GM12878 (cell line): ENCODE measurements at regions not wholly inside any gene's neighbourhood (a gene's known extent, or its start where the extent isn't known, plus 50 kb on each side); places are given as distances from the start of the nearest gene placed in this dataset.

Experiments
- ATAC-seq: fragments of 200-7000 bp; cut with Tn5 transposase; 3 replicates; pipeline ENCODE4 v1.9.1; 2020; ENCODE audit warnings: mild to moderate bottlenecking, moderate library complexity
- BruUV-seq: library from RNA; stranded (reverse); fragments of 400-500 nt; replicated peaks from 2 replicates; lab custom pipeline; 2021; lab: Mats Ljungman, UMichigan
- CTCF ChIA-PET: fragments of 300-600 bp; sonication (Branson Sonifier 250); formaldehyde crosslinking; extraction: SDS; loops from one replicate; lab custom pipeline; 2021; ENCODE audit warnings: inconsistent platforms; lab: Yijun Ruan, JAX
- POLR2A ChIA-PET: fragments of 350-600 bp; formaldehyde crosslinking; extraction: SDS; loops from one replicate; lab custom pipeline; 2021; ENCODE audit warnings: inconsistent platforms; lab: Charles Lee
- RAD21 ChIA-PET: fragments of 300-600 bp; sonication (Branson Sonifier 250); formaldehyde crosslinking; loops from one replicate; lab custom pipeline; 2023; ENCODE audit warnings: antibody characterized with exemption; ENCODE audit not compliant: unreplicated experiment; lab: Charles Lee
- SMC1A ChIA-PET: fragments of 300-600 bp; sonication (Branson Sonifier 250); formaldehyde crosslinking; loops from one replicate; lab custom pipeline; 2023; ENCODE audit not compliant: unreplicated experiment, uncharacterized antibody; lab: Charles Lee
- DNase-seq: peaks from one replicate; pipeline ENCODE4 v3.0.0-alpha.2; 2011; ENCODE audit warnings: low read depth, low spot score
- FAIRE-seq: peaks from 3 replicates; lab custom pipeline; 2011; peaks lifted over from hg19 to GRCh38; lab: Jason Lieb, UNC
- H2AFZ ChIP-seq: 2 replicates; pipeline ENCODE4 v1.6.0; 2011; ENCODE audit warnings: low read depth, low read length, control low read depth; ENCODE audit not compliant: control insufficient read depth
- H3K27ac ChIP-seq: 2 replicates; pipeline ENCODE4 v1.5.1; 2011; ENCODE audit warnings: control low read depth; ENCODE audit not compliant: control insufficient read depth, insufficient read depth
- H3K27me3 ChIP-seq, 2 experiments: replicated peaks in 1 of 2; 2 replicates each; pipeline versions ENCODE4 v1.6.0 to v1.6.1; 2011; ENCODE audit warnings: low read length in 1 of 2; ENCODE audit not compliant: control insufficient read depth in 2 of 2, insufficient read depth in 2 of 2
- H3K36me3 ChIP-seq, 2 experiments: 2 replicates each; pipeline ENCODE4 v1.5.1; 2011; ENCODE audit warnings: low read length in 1 of 2; ENCODE audit not compliant: control insufficient read depth in 2 of 2, insufficient read depth in 2 of 2
- H3K4me1 ChIP-seq: 2 replicates; pipeline ENCODE4 v1.6.1; 2011; ENCODE audit warnings: mild to moderate bottlenecking, low read length, moderate library complexity, mixed read lengths; ENCODE audit not compliant: control insufficient read depth, insufficient read depth
- H3K4me2 ChIP-seq: 2 replicates; pipeline ENCODE4 v1.6.0; 2011; ENCODE audit warnings: control low read depth; ENCODE audit not compliant: control insufficient read depth, insufficient read depth
- H3K4me3 ChIP-seq: fragments of 200-600 bp; sonication (generic); 2 replicates; pipeline ENCODE4 v1.5.1; 2016
- H3K79me2 ChIP-seq: 2 replicates; pipeline ENCODE4 v1.6.0; 2011; ENCODE audit warnings: low read length; ENCODE audit not compliant: control insufficient read depth, insufficient read depth
- H3K9ac ChIP-seq: 2 replicates; pipeline ENCODE4 v1.8.0; 2011; ENCODE audit warnings: low read length, control low read depth, mixed read lengths; ENCODE audit not compliant: control insufficient read depth, insufficient read depth
- H3K9me3 ChIP-seq: replicated peaks from 3 replicates; pipeline ENCODE4 v1.5.1; 2011; ENCODE audit warnings: mild to moderate bottlenecking, low read length; ENCODE audit not compliant: control insufficient read depth, insufficient read depth
- H4K20me1 ChIP-seq: 2 replicates; pipeline ENCODE4 v1.6.0; 2011; ENCODE audit not compliant: control insufficient read depth, insufficient read depth
- BCL3 ChIP-seq: IDR thresholded peaks from 2 replicates; pipeline ENCODE4 v1.6.1; 2011; ENCODE audit warnings: borderline replicate concordance, low read depth, mild to moderate bottlenecking, moderate library complexity, low read length; ENCODE audit not compliant: insufficient read depth, poor library complexity, severe bottlenecking
- CREM ChIP-seq: IDR thresholded peaks from 2 replicates; pipeline ENCODE4 v1.6.1; 2014; ENCODE audit warnings: antibody characterized with exemption, low read depth
- HDAC6 ChIP-seq: fragments of 200-600 bp; sonication (generic); IDR thresholded peaks from one replicate; pipeline ENCODE4 v1.8.0; 2017; ENCODE audit warnings: antibody characterized with exemption; ENCODE audit not compliant: unreplicated experiment
- MEF2A ChIP-seq: IDR thresholded peaks from 2 replicates; pipeline ENCODE4 v1.6.1; 2011; ENCODE audit warnings: low read depth, mild to moderate bottlenecking, low read length, moderate library complexity; ENCODE audit not compliant: insufficient read depth
- MTA2 ChIP-seq: fragments of 450-650 bp; IDR thresholded peaks from 2 replicates; pipeline ENCODE4 v1.6.1; 2016; ENCODE audit warnings: low read depth, mild to moderate bottlenecking, moderate library complexity
- ZNF687 ChIP-seq: fragments of 450-650 bp; IDR thresholded peaks from 2 replicates; pipeline ENCODE4 v1.6.1; 2017; ENCODE audit warnings: mild to moderate bottlenecking, moderate library complexity
- WGBS: methylation state at CpG from one replicate; pipeline ENCODE4 v1.1.6; 2016; ENCODE audit warnings: low lambda C conversion rate; ENCODE audit not compliant: insufficient replicate concordance, insufficient coverage; ENCODE audit errors: missing lambda C conversion rate; 5-methylcytosine and 5-hydroxymethylcytosine counted together
- in situ Hi-C: fragments of 300-500 bp; cut with MboI; formaldehyde crosslinking; loops from 9 replicates; pipeline ENCODE4 v1.14.3; 2018; ENCODE audit warnings: mixed read lengths
- intact Hi-C: fragments of 100-400 bp; cut with micrococcal nuclease; formaldehyde crosslinking; loops from one replicate; pipeline ENCODE4 v1.14.2; 2022; ENCODE audit not compliant: unreplicated experiment

GRCh38 chr22:34108168-34108567 lies 187.9 kb upstream of the LARGE1 start:
- H3K4me2 ChIP-seq, result no peak overlapping the region
- SMC1A ChIA-PET, result no interaction called here
- no peak overlapping the region for H3K27ac ChIP-seq
- WGBS, result 54% methylated on average over 3 of the region's 3 CpGs
- FAIRE-seq (no peak), DNase-seq (no peak), ATAC-seq (no peak)
- no TSS peak for BruUV-seq
- RAD21 ChIA-PET, result no interaction called here
- no peaks in the 10 kb centered on the region for H4K20me1 ChIP-seq
- POLR2A ChIA-PET, result no interaction called here
- H3K4me1 ChIP-seq, result no peaks in the 10 kb centered on the region
- H3K9me3 ChIP-seq, result no peaks in the 10 kb centered on the region
- in situ Hi-C loops, result loop anchor here (5.0 kb wide), 1 partner anchor 601 kb away; no protein-coding TSS in a partner anchor
- CTCF ChIA-PET, result interaction anchor here (0.7 to 0.9 kb wide), 2 partner anchors 808 to 837 kb away, joined by 3 read pairs; no protein-coding TSS in a partner anchor
- H3K4me3 ChIP-seq, result no peak overlapping the region
- intact Hi-C loops, result loop anchor here (5.0 kb wide), 1 partner anchor 591 kb away; no protein-coding TSS in a partner anchor
- TF ChIP-seq MTA2 (no peak), CREM (no peak), MEF2A (no peak), ZNF687 (no peak), HDAC6 (no peak), BCL3 (no peak)
- no peaks in the 10 kb centered on the region for H3K36me3 ChIP-seq
- H2AFZ ChIP-seq, result no peak overlapping the region
- no peaks in the 10 kb centered on the region for H3K79me2 ChIP-seq
- no peak overlapping the region for H3K9ac ChIP-seq
- H3K27me3 ChIP-seq, result no peaks in the 10 kb centered on the region
